Uterus (tissue), 2 donors: ENCODE measurements at regions not wholly inside any gene's neighbourhood (a gene's known extent, or its start where the extent isn't known, plus 50 kb on each side); places are given as distances from the start of the nearest gene placed in this dataset.

Experiments
- CTCF ChIP-seq, 4 experiments: fragments of 200-600 bp in 2 of 4; fragments of 450-650 bp in 2 of 4; sonication (generic) in 2 of 4; IDR thresholded peaks; one replicate each; pipeline ENCODE4 v1.5.1; 2016 to 2019; ENCODE audit warnings: antibody characterized with exemption in 4 of 4, mild to moderate bottlenecking in 2 of 4, moderate library complexity in 1 of 4
- POLR2A ChIP-seq, 2 donors: fragments of 450-650 bp; IDR thresholded peaks; one replicate each; pipeline ENCODE4 v1.6.1; 2016; ENCODE audit warnings: antibody characterized with exemption in 2 of 2, mild to moderate bottlenecking in 1 of 2, moderate library complexity in 1 of 2

DNA sequence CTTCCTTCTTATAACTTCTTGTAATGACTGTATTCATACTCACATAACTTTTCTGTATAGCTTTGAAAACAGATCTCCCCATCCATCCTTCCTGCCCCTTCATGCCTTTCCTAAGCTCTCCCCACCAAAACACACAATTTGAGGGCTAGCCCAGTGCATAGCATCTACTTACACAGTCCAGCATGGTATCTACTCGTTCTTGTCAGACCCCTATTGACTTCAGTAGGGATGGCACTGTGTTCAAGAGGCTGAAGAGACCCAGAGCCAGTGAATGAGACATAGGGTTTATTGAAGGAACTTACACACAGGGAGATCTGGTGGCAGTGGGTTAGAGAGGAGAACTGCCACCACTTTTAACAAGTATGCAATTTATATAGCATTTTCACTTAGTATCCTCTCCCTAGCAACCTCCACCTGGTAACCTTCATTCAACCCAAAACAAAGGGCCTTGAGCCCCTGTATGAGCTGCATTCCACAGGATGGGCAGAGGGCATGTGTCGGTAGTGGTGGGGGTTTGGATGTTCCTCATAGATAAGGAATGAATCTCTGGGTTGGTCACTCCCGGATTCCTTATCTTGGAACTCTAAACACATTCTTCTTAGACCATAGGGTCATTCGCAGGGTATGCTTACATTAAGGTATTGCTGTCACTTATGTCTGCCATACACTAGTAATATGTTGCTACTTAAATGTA is 64.9 kb upstream of the GNG12 start:
- TF ChIP-seq CTCF (IDR thresholded peaks at IDR 0.05), result no peak
- TF ChIP-seq POLR2A (IDR thresholded peaks at IDR 0.05), result no peak
